GM18870 (cell line): ENCODE measurements at regions not wholly inside any gene's neighbourhood (a gene's known extent, or its start where the extent isn't known, plus 50 kb on each side); places are given as distances from the start of the nearest gene placed in this dataset.

Experiments
- ATAC-seq: cut with Tn5 transposase; IDR thresholded peaks from one replicate; pipeline ENCODE4 v1.9.1; 2021; ENCODE audit warnings: moderate library complexity; ENCODE audit not compliant: unreplicated experiment

DNA sequence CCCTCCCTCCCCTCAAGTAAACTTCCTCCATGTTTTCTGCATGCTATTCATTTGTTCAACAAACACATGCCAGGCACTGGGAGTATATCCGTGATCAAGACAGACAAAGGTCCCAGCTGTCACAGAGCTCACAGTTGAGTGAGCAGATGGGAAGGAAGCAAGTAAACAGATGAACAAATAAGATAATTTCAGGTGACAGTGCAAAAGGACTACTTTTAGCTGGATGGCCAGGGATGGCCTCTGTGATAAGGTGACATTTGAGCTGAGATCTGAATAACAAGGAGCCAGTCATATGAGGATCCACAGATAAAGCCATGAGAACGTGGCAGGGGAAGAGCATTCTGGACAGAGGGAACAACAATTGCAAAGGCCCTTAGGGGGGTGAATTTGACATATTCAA is 121.7 kb upstream of the RAD23B start:
- ATAC-seq, result no peak

GRCh38 chr9:107163370-107163769 is 119.7 kb upstream of the RAD23B start:
- no peak for ATAC-seq

GRCh38 chr9:107169796-107170195 is 113.3 kb upstream of the RAD23B start:
- no peak for ATAC-seq

DNA sequence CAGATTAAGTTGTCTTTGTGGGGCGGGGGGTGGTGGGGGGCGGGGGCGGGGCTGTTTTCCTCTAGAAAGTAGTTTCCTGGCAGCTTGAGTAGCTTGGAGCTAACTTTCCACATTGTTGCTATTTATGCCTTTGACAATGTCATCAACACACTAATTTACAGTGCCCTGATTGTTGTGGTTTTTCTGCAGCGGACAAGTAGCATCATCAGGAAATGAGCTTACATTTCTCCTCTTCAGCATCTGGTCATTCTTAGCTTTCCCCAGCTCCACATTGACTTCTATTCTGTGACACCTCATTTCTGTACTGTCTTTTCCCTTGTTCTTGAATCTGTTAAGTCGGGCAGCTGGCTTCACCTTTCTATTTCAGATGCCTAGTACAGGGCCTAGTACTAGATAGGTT is 112.3 kb upstream of the RAD23B start:
- ATAC-seq, result no peak

DNA sequence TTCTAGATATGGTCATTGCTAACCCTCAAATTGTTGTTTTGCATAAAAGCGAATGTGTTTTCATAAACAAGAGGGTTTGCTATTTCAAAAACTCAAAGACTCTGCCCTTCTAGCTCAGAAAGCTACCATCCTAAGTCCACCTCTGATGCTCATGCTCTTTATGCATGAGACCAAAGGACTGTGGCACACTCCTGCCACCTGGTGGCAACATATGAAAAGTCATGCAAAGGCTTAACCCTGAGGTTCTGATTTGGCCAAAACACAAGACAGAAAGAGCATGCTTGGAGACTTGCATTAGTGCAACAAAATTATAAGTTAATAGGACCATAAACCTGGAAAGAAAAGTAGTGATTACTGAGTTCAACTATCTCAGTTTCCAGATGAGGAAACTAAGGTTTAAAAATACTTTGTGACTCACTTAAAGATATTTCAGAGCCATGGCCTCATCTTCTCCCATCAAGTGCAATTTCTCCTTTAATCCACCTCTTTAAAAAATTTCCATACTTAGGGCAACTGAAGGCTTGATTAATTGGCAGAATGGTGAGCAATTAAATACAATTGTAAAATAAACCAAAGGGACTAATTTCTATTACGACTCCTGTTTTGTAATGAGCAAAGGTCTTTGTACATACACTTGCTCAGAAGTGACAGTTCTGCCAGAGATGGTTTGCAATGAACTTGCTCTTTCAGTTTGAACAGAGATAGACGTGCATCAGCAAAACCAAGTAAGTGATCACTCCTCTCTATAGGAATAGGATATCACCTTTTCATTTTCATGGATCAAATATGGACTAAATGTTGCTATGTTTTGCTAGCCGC is 110.7 kb upstream of the RAD23B start:
- peak; percentile 61 for ATAC-seq

DNA sequence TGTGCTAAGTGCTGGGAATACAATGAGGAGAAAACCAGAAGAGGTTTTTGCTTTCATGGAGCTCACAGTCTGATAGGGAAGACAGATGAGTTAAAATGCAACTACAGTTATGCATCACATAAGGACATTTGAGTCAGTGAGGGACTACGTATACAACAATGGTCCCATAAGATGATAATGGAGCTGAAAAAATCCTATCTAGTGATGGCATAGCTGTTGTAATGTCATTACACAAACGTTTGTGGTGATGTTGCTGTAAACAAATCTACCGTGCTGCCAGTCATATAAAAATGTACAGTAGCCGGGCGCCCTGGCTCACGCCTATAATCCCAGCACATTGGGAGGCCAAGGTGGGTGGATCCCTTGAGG is 110.1 kb upstream of the RAD23B start:
- ATAC-seq, result peak; percentile 63

- no peak for ATAC-seq
Measured at GRCh38 chr9:107173422-107174180, 109.5 kb upstream of the RAD23B start.

DNA sequence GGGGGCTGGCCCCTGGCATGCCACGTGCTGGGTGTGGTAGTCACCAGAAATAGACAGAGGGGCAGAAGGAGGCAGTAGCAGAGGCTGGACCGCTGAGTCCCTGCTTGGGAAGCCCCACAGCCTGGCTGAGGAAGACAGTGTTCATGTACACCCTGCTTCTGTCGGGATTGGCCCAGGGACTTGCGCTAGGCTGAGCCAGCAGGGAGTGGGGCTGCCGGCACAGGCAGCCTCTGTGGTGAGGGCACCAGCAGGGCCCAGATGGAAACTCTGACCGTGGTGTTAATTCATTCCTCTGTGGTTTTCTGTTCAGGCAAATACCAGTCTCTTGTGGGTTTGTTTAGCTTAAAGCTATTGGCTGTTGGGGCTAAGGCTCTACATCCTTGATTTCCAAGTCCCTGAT is 108.6 kb upstream of the RAD23B start:
- ATAC-seq, result no peak

GRCh38 chr9:107175041-107175440 is 108.0 kb upstream of the RAD23B start:
- no peak for ATAC-seq

DNA sequence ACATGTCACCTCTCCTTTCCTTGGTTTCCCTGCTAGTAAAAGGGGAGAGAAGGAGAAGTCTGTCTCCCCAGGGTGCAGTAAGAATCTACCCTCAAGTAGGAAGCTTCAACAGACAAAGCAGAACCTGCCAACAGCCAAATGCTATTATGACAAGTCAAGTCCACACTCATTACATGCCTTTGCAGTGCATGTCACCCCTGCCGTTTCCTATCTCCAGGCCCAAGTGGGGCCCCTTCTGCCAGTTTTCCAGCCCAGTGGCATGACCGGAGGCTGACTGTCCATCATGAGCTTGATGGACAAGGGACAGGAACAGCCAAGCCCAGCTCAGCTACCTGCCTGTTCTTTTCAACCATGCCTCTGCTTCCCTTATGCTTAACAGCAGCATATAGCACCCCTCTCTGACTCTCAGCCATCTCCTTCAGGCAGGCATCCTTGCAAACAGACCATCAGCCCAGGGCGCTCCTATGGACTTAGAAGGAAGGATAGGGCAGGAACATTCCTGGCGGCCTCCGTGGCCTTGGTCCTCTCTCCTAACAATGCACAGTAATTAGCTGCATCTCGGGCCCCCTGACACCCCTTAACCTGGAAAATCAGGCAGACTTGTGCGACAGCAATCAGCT is 107.2 kb upstream of the RAD23B start:
- ATAC-seq, result no peak

DNA sequence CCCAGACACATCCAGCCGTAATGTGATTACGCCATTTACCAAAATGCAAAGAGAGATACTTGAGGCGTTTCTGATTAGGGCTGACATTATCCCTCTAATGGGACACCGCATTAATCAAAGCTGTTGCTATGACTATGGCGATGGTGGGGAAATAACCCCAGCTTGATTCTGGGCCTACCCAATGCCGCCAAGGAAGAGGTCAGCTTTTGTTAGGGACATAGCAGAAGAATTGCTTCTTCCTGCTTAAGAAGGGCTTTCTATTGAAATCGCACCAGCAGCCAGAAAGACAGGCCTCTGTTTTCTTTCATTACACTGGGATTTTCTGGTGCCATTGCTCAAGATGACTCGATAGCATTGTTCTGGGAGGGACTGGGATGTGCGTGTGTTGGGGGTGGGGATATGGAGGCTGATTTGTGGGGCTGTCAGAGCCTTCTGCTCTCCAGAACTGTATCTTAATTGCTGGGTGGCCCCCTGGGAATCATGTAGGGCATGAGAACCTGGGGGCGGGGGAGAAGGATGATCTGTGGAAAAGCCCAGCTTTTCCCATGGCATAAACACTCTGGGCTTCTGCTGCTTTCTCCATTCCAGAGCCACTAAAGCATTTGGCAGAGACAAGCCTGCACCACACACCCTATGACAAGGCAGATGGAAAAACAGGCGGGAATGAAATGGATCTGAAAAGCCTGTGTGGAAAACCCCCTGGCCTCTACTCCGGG is 106.5 kb upstream of the RAD23B start:
- no peak for ATAC-seq

DNA sequence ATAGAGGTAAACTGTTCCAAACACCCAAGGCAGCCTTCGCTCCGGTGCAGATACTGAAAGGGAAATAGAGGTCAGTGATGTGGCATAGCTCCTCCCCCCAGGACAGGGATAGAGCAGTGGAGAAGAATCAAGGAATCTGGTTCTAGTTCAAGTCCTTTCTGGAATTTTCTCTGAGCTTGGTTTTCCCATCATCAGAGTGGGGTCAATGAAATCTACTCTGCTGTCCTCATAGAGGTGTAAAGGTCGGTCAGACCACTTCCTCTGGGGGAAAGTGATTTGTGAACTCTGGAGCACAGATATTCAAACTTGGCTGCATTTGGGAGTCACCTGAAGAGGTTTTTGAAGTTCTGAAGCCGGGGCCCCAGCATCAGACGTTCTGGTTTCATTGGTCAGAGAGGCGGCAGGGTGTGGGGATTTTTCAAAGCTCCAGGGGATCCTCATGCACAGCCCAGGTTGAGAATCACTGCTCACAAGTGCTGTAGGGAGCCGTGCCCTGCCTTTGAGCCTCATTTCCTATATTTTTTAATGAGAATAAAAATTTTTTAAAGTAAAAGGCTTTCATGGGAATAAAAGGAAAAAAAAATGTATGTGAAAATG is 105.7 kb upstream of the RAD23B start:
- no peak for ATAC-seq

GRCh38 chr9:107177857-107178256 is 105.2 kb upstream of the RAD23B start:
- no peak for ATAC-seq

DNA sequence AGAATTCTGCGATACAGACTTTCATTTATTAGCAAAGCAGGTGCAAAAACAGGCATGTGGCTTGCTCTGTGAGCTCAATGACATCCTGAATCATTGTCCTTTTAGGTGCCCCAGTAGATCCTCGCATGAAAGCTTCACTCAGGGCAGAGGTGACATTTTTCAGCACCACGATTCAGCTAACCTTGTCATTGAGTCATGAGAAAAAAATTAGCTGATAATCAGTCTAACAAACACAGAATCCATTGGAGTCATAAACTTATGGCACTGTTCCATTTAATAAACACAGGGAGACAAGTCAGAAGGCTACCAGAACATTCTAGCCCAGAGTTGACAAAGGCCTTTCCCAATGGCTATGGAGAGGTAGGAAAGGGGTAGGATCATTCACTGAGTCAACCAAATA is 104.8 kb upstream of the RAD23B start:
- no peak for ATAC-seq

DNA sequence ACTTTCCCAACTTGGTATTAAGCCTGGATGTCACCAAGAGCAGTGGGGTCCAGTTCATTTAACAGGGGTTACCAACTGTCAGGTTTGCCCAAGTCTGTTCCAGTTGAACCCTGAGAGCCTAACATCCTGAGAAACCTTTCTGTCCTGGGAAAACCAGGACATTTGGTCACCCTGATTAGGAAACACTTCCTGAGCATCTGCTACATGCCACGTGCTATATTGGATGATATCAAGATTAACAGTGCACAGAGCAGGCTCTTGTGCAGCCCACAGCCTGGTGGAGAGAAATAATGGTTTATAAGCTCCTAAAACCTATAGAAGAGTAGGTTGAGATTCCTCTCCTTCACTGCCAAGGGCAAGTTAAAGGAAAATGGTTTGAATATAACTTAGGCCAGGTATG is 102.9 kb upstream of the RAD23B start:
- ATAC-seq, result no peak

GRCh38 chr9:107183176-107183575 is 99.9 kb upstream of the RAD23B start:
- no peak for ATAC-seq

DNA sequence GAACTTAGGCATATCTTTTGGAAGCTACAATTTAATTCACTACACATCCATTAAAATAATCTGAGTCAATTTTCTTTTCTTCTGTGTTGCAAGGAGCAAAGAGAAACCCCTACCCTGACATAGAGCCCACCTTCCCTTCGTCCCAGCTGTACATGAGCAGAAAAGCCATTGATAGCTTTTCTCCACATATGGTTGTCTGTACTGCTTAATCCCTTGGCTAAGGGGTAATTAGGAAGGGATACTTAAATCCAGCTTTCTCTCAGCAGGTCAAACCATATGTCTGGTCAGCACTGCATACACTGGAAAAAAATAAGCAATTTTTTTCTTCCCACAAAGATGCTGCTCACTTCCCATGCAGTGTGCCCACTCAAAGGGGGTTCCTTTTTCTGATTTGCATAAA is 94.7 kb upstream of the RAD23B start:
- ATAC-seq, result no peak

- ATAC-seq, result no peak
Measured at GRCh38 chr9:107190061-107190935, 92.8 kb upstream of the RAD23B start.

DNA sequence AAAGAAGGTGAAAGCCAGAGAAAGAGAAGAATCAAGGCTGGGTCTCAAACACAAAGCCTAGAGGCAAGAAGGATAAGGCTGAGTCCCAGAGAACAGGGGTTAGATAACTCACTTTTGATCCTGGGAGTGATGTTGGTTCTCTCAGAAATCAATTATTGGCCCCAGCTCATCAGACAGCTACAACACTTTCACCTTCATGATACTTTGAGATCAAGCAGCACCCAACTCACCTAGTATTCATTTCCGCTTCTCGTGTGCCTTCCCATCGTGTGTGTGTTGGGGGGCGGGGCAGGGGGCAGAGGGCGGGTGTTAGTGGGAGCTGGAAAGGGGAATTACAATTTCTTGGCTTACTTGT is 92.2 kb upstream of the RAD23B start:
- ATAC-seq, result no peak

GRCh38 chr9:107193251-107193650 is 89.8 kb upstream of the RAD23B start:
- no peak for ATAC-seq
